Ishikawa (cell line): ENCODE measurements at regions not wholly inside any gene's neighbourhood (a gene's known extent, or its start where the extent isn't known, plus 50 kb on each side); places are given as distances from the start of the nearest gene placed in this dataset.

Experiments
- CEBPB ChIP-seq: IDR thresholded peaks from 2 replicates; pipeline ENCODE4 v1.6.1; 2012
- CREB1 ChIP-seq: IDR thresholded peaks from 2 replicates; pipeline ENCODE4 v1.6.1; 2012; ENCODE audit warnings: low read depth
- EGR1 ChIP-seq: IDR thresholded peaks from 2 replicates; pipeline ENCODE4 v1.6.1; 2012
- EP300 ChIP-seq: IDR thresholded peaks from 2 replicates; pipeline ENCODE4 v1.6.1; 2012; ENCODE audit warnings: borderline replicate concordance
- FOXM1 ChIP-seq: IDR thresholded peaks from 2 replicates; pipeline ENCODE4 v1.6.1; 2012; ENCODE audit warnings: low read depth, borderline replicate concordance
- NFIC ChIP-seq: IDR thresholded peaks from 2 replicates; pipeline ENCODE4 v1.6.1; 2012
- RAD21 ChIP-seq: IDR thresholded peaks from 2 replicates; pipeline ENCODE4 v1.6.1; 2012; ENCODE audit warnings: low read depth
- REST ChIP-seq: IDR thresholded peaks from 2 replicates; pipeline ENCODE4 v1.6.1; 2012; ENCODE audit warnings: low read depth, mild to moderate bottlenecking
- TAF1 ChIP-seq: IDR thresholded peaks from 2 replicates; pipeline ENCODE4 v1.6.1; 2012; ENCODE audit warnings: low read depth, mild to moderate bottlenecking
- TCF12 ChIP-seq: IDR thresholded peaks from 2 replicates; pipeline ENCODE4 v1.6.1; 2012; ENCODE audit warnings: low read depth
- TEAD4 ChIP-seq: IDR thresholded peaks from 2 replicates; pipeline ENCODE4 v1.6.1; 2012
- YY1 ChIP-seq: IDR thresholded peaks from 2 replicates; pipeline ENCODE4 v1.6.1; 2012; ENCODE audit warnings: low read depth
- ZBTB7A ChIP-seq: IDR thresholded peaks from 2 replicates; pipeline ENCODE4 v1.6.1; 2012; ENCODE audit warnings: low read depth
- TF ChIP-seq, protein P1 (sequence below): IDR thresholded peaks from 2 replicates; pipeline ENCODE4 v1.6.1; 2012
- TF ChIP-seq, protein P2 (sequence below): IDR thresholded peaks from 2 replicates; pipeline ENCODE4 v1.6.1; 2012

DNA sequence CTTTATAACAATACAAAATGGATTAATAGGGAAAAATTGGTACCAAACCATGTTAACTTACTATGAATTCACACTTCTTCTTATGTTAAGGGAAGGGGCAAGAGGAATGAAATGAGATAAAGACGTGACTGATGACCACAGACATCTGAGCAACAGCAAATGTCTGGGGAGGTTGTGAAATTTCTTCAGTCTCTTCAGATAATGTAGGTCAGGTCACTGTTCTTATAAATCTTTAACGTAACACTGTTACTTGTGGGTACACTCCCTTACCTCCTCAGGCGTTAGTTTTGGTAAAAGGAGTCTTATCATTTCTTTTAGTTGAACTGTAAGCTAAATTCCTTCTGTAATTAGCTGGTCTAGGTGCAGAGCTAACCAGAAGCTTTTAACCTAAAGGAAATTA lies 405.0 kb upstream of the LRFN5 start:
- TF ChIP-seq ZBTB7A, result no peak

- TF ChIP-seq EGR1, result no peak
- no peak for TF ChIP-seq EP300
- no peak for TF ChIP-seq YY1
- TF ChIP-seq NFIC, result no peak
These were observed 418.8 kb upstream of the LRFN5 start for GRCh38 chr14:41187868-41188267.

DNA sequence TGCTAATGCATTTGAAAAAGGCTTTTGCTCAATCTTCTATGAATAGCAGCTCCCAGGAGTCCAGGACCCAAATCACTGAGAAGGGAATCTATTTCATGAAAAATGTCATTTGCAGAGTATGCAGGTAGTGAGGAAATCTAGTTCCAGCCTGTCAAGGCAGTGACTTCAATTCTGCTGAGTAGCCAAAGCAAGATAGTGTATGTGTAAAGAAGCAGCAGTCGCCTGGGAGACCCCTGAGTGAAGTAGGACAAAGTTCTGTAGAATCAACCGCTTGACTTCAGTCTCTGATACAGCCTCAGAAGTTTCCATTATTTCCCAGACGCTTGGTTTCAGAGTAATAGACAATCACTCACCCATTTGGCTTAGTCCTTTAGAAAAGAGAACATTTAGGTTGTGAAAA lies 435.6 kb upstream of the LRFN5 start:
- TF ChIP-seq EP300, result no peak
- no peak for TF ChIP-seq TEAD4

- TF ChIP-seq, protein P1, sequence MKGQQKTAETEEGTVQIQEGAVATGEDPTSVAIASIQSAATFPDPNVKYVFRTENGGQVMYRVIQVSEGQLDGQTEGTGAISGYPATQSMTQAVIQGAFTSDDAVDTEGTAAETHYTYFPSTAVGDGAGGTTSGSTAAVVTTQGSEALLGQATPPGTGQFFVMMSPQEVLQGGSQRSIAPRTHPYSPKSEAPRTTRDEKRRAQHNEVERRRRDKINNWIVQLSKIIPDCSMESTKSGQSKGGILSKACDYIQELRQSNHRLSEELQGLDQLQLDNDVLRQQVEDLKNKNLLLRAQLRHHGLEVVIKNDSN, result no peak
- TF ChIP-seq, protein P2, sequence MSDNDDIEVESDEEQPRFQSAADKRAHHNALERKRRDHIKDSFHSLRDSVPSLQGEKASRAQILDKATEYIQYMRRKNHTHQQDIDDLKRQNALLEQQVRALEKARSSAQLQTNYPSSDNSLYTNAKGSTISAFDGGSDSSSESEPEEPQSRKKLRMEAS, result no peak
- TF ChIP-seq FOXM1, result no peak
These were observed 439.6 kb upstream of the LRFN5 start for GRCh38 chr14:41167040-41167439.

DNA sequence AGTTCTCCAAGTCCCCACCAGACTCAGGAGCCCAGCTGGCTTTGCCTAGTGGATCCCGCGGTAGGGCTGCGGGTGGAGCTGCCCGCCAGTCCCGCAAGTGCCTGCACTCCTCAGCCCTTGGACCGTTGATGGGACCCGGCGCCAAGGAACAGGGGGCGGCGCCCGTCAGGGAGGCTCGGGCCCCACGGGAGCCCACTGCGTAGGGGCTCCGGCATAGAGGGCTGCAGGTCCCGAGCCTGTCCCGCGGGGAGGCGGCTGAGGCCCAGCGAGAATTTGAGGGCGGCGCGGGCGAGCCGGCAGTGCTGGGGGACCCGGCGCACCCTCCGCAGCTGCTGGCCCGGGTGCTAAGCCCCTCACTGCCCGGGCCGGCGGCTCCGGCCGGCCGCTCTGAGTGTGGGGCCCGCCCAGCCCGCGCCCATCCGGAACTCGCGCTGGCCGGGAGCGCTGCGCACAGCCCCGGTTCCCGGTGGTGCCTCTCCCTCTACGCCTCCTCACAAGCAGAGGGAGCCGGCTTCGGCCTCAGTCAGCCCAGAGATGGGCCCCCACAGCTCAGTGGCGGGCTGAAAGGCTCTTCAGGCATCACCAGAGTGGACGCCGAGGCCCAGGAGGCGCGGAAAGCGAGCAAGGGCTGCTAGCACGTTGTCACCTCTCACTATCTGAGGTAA lies 452.4 kb upstream of the LRFN5 start:
- TF ChIP-seq TAF1 (no peak), ZBTB7A (no peak)

DNA sequence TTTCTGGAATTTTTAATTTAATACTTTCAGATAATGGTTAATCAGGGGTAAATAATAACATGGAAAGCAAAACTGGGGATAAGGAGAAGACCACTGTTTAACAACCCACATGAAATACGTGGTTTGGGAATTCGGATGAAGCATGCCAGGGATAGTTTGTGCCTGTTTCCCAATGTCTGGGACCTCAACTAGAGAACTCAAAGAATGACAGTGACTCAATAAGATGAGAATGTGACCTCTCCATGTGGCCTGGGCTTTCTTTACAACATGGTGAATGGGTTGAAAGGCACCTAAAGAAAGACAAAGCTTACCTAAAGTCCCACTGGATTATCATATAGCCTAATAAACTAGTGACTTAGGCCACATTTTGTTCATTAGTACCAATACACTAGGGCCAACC lies 460.3 kb upstream of the LRFN5 start:
- TF ChIP-seq CEBPB, result no peak
- no peak for TF ChIP-seq EGR1
- no peak for TF ChIP-seq RAD21
- TF ChIP-seq YY1, result no peak
- TF ChIP-seq, protein P2, result no peak
- TF ChIP-seq, protein P1, result no peak
- no peak for TF ChIP-seq ZBTB7A
- no peak for TF ChIP-seq EP300
- no peak for TF ChIP-seq REST
- no peak for TF ChIP-seq FOXM1
- no peak for TF ChIP-seq CREB1
- TF ChIP-seq NFIC, result no peak

DNA sequence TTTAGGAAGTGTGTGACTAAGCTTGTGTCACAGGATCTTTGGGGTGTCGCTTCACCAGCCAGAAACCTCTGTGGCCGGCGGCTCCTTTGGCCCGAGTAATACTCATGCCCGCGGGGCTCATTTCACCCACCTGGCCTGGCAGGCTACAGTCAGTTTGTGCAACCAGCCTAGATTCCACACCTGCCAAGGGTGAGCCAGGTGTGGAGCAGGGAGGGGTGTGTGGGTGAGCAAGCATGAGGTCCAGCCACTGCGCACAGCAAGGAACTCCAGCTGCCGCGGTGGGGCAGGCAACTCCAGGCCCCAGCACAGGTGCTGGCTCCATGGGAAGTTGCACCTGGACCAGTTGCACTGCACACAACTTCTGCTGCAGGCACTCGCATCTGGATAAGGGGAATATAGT lies 462.3 kb upstream of the LRFN5 start:
- TF ChIP-seq, protein P2, result no peak
- TF ChIP-seq CEBPB, result no peak
- no peak for TF ChIP-seq TAF1

DNA sequence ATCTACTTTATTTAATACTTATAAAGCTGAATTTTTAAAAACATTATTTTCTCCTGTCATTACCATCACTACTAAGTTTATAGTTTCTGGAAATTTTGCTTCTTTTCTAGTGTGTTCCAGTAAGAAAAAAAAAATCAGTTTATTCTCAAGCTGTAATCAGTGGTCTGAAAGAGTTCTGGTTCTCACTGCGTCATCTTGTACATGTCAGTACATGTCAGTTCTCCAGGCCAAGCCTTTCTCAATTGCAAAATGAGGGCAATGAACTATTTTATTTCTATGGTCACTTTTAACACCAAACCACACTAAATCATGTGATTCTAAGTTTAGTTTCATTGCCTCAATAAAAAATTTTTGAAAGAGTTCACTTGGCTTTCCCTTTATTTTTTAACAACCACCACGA lies 468.9 kb upstream of the LRFN5 start:
- TF ChIP-seq TEAD4 (no peak), EP300 (no peak), ZBTB7A (no peak), TAF1 (no peak), REST (no peak), CREB1 (no peak), YY1 (no peak), RAD21 (no peak), NFIC (no peak), EGR1 (no peak), CEBPB (no peak), TCF12 (no peak)
- TF ChIP-seq, protein P1, result no peak
